NCI-H82 treated with DMSO at 0.1 percent for 48 hours (cell line): ENCODE measurements at regions not wholly inside any gene's neighbourhood (a gene's known extent, or its start where the extent isn't known, plus 50 kb on each side); places are given as distances from the start of the nearest gene placed in this dataset.
A peak's percentile ranks its signal among the peaks of the same experiment; 100 is the strongest.

Source experiments
- DNase-seq: peaks from one replicate; lab custom pipeline; 2025; ENCODE audit not compliant: unreplicated experiment; lab: John Stamatoyannopoulos, UW

GRCh38 chr9:85263288-85263687, 478.5 kb downstream of the AGTPBP1 start:
- DNase-seq = no peak

- DNase-seq = no peak
These were observed 479.4 kb downstream of the AGTPBP1 start for GRCh38 chr9:85262333-85262732.

- DNase-seq = no peak
These were observed 481.4 kb downstream of the AGTPBP1 start for GRCh38 chr9:85260275-85260845.

GRCh38 chr9:85258823-85259370, 482.9 kb downstream of the AGTPBP1 start:
- peak; percentile 58 for DNase-seq

- DNase-seq = no peak
These were observed 483.5 kb downstream of the AGTPBP1 start for GRCh38 chr9:85258236-85258635.

GRCh38 chr9:85249313-85249621, 492.5 kb downstream of the AGTPBP1 start:
- DNase-seq = no peak

- no peak for DNase-seq
These were observed 493.0 kb downstream of the AGTPBP1 start for GRCh38 chr9:85248514-85249312.

- no peak for DNase-seq
These were observed 495.2 kb downstream of the AGTPBP1 start for GRCh38 chr9:85246541-85246940.

GRCh38 chr9:85244856-85245255, 496.9 kb downstream of the AGTPBP1 start:
- DNase-seq = no peak

GRCh38 chr9:85243977-85244376, 497.8 kb downstream of the AGTPBP1 start:
- no peak for DNase-seq

- DNase-seq = no peak
These were observed 504.3 kb downstream of the AGTPBP1 start for GRCh38 chr9:85237478-85237877.

- no peak for DNase-seq
These were observed 511.7 kb downstream of the AGTPBP1 start for GRCh38 chr9:85230081-85230480.

- DNase-seq = no peak
These were observed 513.5 kb downstream of the AGTPBP1 start for GRCh38 chr9:85228111-85228855.

- DNase-seq = no peak
These were observed 516.6 kb downstream of the AGTPBP1 start for GRCh38 chr9:85225180-85225579.

- DNase-seq = no peak
These were observed 517.0 kb downstream of the AGTPBP1 start for GRCh38 chr9:85224729-85225128.

- no peak for DNase-seq
These were observed 517.5 kb downstream of the AGTPBP1 start for GRCh38 chr9:85224301-85224700.

GRCh38 chr9:85223506-85224125, 518.1 kb downstream of the AGTPBP1 start:
- DNase-seq = no peak

GRCh38 chr9:85216601-85217000, 525.2 kb downstream of the AGTPBP1 start:
- no peak for DNase-seq

- no peak for DNase-seq
These were observed 525.8 kb downstream of the AGTPBP1 start for GRCh38 chr9:85215961-85216360.

GRCh38 chr9:85215416-85215815, 526.3 kb downstream of the AGTPBP1 start:
- DNase-seq = no peak
